GM10266 (cell line): ENCODE measurements at regions not wholly inside any gene's neighbourhood (a gene's known extent, or its start where the extent isn't known, plus 50 kb on each side); places are given as distances from the start of the nearest gene placed in this dataset.

Source experiments
- DNase-seq: peaks from one replicate; pipeline ENCODE4 v3.0.0; 2012; ENCODE audit errors: extremely low spot score
- TF ChIP-seq, protein P1 (sequence below): IDR thresholded peaks from 2 replicates; pipeline ENCODE4 v1.5.1; 2012; ENCODE audit warnings: mild to moderate bottlenecking, low read depth; ENCODE audit not compliant: control insufficient read depth, insufficient read depth; ENCODE audit errors: missing control alignments

DNA sequence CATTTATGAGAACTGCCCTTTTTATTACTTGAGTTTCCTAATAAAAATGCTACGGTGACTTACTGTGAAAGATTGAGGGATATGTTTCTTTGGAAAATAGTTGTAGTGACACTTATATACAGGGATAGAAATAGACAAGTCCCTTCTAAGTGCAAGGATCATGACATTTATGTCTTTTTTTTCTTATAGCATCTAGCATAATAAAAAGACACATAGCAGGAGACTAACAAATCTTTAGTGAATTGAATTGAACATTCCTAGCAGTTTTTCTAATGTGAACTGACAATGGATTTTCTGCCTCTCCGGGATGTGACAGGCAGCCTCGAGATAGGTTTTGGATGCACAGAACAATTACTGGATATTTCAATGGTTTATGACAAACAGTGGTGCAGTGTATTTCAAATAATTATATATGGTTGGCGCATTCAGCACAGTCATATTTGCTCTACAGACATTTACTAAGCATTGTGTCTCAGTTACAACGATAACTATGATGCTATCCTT is 562.8 kb downstream of the ADCYAP1 start:
- no peak for DNase-seq
- TF ChIP-seq, protein P1, sequence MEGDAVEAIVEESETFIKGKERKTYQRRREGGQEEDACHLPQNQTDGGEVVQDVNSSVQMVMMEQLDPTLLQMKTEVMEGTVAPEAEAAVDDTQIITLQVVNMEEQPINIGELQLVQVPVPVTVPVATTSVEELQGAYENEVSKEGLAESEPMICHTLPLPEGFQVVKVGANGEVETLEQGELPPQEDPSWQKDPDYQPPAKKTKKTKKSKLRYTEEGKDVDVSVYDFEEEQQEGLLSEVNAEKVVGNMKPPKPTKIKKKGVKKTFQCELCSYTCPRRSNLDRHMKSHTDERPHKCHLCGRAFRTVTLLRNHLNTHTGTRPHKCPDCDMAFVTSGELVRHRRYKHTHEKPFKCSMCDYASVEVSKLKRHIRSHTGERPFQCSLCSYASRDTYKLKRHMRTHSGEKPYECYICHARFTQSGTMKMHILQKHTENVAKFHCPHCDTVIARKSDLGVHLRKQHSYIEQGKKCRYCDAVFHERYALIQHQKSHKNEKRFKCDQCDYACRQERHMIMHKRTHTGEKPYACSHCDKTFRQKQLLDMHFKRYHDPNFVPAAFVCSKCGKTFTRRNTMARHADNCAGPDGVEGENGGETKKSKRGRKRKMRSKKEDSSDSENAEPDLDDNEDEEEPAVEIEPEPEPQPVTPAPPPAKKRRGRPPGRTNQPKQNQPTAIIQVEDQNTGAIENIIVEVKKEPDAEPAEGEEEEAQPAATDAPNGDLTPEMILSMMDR = no peak

DNA sequence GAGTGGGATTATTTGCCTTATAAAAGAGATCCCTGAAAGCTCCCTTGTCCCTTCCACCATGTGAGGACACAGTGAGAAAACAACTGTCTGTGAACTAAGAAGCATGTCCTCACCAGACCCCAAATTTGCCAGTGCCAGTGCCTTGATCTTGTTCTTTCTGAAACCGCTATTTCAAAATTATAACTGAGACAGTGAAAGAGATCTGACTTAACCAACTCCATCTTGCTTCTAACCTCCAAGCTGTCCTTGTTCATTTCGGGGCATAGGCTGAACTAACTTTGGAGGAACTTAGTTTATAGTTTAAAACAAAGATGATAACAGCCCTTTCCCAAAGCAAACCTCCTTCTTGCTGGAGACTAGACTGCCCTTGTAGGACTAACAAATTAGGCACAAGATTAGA is 563.9 kb downstream of the ADCYAP1 start:
- TF ChIP-seq, protein P1 = no peak
- DNase-seq = no peak

DNA sequence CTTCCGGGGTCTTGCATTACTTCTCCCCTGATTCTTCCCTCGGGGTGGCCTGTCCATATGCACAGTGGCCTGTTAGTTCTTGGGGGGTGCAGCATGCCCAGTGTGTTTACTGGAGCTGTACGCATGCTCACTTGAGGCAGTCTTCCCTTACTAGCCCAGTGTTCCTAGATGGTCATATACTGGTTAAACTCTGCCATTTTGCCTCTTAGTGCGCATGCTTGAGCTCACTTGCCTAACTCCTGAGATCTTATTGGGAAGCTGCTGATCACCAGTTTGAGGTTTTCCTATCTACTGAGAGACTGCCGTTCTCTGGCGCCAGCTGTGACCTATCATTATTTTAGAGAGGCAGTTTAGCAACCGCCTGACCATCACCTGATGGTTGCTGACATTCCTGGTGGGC is 571.2 kb downstream of the ADCYAP1 start:
- TF ChIP-seq, protein P1 = no peak
- no peak for DNase-seq

DNA sequence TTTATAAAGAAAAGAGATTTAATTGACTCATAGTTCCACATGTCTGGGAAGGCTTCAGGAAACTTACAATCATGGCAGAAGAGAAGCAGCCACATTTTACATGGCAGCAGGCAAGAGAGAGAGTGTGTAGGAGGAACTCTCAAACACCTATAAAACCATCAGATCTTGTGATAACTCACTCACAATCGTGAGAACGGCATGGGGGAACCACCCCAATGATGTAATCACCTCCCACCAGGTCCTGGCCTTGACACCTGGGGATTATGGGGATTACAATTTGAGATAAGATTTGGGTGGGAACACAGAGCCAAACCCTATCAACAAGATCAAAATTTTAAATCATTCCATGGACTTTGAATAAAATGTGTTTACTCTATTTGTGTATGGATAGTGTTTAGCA is 575.6 kb downstream of the ADCYAP1 start:
- no peak for DNase-seq
- TF ChIP-seq, protein P1 = no peak

DNA sequence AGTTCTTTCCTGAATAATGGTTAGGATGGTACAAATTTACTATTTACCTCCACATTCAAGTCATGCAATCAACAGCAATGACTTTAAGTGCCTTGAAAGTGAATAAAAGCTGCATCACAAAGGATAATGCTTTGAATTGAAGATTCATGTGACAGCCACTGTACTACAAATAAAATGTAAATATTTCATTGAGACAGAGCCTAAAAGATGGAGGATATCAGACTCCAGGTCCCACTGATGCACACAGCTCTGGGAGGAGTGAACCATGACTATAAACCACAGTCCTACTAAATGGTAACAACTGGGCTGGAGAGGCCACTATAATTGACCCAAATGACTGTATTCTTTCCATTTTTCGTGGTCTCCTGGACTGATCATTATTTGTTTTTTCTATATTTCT is 576.9 kb downstream of the ADCYAP1 start:
- DNase-seq = no peak

DNA sequence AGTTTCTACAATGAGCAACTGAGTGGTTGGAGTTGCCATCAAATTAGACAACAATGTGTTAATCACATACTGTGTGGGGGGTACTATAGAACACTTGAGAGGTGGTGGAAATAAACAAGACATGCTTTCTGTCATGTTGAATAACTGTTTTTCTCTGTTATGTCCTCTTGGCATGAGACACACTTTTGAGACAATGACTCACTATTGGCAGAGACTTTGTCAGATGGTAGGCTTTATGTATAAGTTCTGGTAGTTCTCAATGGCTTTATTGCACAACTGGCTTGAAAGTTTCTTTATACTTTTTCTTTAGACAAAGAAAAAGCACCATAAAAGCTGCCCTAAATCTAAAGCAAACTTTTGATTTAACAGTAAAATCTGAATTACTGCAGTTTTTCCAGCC is 578.7 kb downstream of the ADCYAP1 start:
- TF ChIP-seq, protein P1 = no peak
- DNase-seq = no peak

More for the DNA sequence above, 576.9 kb downstream of the ADCYAP1 start:
- TF ChIP-seq, protein P1 = no peak

DNA sequence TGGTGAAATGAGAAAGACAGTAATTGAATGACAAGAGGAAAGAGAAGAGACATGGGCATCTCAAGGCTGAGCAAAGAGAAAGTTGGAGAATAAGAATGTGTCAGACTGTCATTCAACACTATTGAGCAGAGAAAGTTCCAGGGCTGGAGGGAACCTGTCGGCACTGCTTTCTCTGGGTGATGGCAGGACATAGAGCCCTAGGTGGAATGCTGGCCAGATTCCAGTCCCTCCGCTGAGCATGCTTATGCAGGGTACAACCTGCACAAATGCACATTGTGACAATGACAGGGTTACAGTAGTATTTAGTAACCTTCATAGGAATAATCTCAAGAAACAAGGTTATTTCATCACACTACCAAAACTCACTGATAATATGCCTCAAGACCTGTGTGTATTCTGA is 582.8 kb downstream of the ADCYAP1 start:
- TF ChIP-seq, protein P1 = no peak
- no peak for DNase-seq
